ENCODE measurements at regions not wholly inside any gene's neighbourhood (a gene's known extent, or its start where the extent isn't known, plus 50 kb on each side); places are given as distances from the start of the nearest gene placed in this dataset.

GRCh38 chr6:3534599-3534998 lies 77.7 kb upstream of the SLC22A23 start:
- no peak for TF ChIP-seq CTCF (conservative IDR thresholded peaks at IDR 0.05; ENCODE audit: low read length)
- no peak for TF ChIP-seq EZH2phosphoT487 (IDR thresholded peaks at IDR 0.05; ENCODE audit: borderline replicate concordance)
